PFSK-1 (cell line): ENCODE measurements at regions not wholly inside any gene's neighbourhood (a gene's known extent, or its start where the extent isn't known, plus 50 kb on each side); places are given as distances from the start of the nearest gene placed in this dataset.

ENCODE experiments used
- FOXP2 ChIP-seq: optimal IDR thresholded peaks from 2 replicates; pipeline ENCODE3; 2011; ENCODE audit warnings: borderline replicate concordance, control low read depth, inconsistent platforms; ENCODE audit not compliant: insufficient read depth; ENCODE audit errors: extremely low read length, extremely low read depth
- POLR2AphosphoS5 ChIP-seq: IDR thresholded peaks from 2 replicates; pipeline ENCODE4 v1.6.1; 2012; ENCODE audit warnings: low read depth, mild to moderate bottlenecking, control low read depth, low read length, moderate library complexity
- SIN3A ChIP-seq: IDR thresholded peaks from 2 replicates; pipeline ENCODE4 v1.6.1; 2012; ENCODE audit warnings: mild to moderate bottlenecking, low read length, moderate library complexity, borderline replicate concordance; ENCODE audit not compliant: insufficient read depth
- TF ChIP-seq, protein P1 (sequence below), 2 experiments: IDR thresholded peaks; 2 replicates each; pipeline versions ENCODE4 v1.6.1 to v1.8.0; 2011 to 2012; ENCODE audit warnings: low read depth in 2 of 2, low read length in 2 of 2, control low read depth in 1 of 2, inconsistent platforms in 1 of 2, mild to moderate bottlenecking in 1 of 2, moderate library complexity in 1 of 2; ENCODE audit not compliant: insufficient read depth in 1 of 2

DNA sequence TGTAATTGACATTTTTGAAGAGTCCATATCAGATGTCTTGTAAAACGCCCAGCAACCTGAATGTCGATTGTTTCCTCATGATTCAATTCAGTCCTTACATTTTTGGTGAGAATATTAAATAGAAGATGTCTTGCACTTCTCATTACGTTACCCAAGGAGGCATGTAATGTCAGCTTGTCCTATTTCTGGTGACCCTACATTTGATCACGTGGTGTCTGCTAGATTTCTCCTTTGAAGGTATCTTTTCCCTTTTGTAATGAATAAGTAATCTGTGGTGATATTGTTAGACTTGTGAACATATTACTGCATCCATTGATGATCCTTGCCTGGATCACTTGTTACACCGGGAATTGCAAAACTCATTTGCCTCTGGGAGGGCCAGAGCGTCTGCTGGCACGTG is 87.6 kb upstream of the DISP3 start:
- TF ChIP-seq SIN3A (no peak), POLR2AphosphoS5 (no peak), FOXP2 (no peak)
- TF ChIP-seq, protein P1, sequence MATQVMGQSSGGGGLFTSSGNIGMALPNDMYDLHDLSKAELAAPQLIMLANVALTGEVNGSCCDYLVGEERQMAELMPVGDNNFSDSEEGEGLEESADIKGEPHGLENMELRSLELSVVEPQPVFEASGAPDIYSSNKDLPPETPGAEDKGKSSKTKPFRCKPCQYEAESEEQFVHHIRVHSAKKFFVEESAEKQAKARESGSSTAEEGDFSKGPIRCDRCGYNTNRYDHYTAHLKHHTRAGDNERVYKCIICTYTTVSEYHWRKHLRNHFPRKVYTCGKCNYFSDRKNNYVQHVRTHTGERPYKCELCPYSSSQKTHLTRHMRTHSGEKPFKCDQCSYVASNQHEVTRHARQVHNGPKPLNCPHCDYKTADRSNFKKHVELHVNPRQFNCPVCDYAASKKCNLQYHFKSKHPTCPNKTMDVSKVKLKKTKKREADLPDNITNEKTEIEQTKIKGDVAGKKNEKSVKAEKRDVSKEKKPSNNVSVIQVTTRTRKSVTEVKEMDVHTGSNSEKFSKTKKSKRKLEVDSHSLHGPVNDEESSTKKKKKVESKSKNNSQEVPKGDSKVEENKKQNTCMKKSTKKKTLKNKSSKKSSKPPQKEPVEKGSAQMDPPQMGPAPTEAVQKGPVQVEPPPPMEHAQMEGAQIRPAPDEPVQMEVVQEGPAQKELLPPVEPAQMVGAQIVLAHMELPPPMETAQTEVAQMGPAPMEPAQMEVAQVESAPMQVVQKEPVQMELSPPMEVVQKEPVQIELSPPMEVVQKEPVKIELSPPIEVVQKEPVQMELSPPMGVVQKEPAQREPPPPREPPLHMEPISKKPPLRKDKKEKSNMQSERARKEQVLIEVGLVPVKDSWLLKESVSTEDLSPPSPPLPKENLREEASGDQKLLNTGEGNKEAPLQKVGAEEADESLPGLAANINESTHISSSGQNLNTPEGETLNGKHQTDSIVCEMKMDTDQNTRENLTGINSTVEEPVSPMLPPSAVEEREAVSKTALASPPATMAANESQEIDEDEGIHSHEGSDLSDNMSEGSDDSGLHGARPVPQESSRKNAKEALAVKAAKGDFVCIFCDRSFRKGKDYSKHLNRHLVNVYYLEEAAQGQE (IDR thresholded peaks at IDR 0.05; ENCODE audit: insufficient read depth in 1 of 2, low read depth in 2 of 2, low read length in 2 of 2): no peak
